SIG-M5 (cell line): ENCODE measurements at regions not wholly inside any gene's neighbourhood (a gene's known extent, or its start where the extent isn't known, plus 50 kb on each side); places are given as distances from the start of the nearest gene placed in this dataset.

ENCODE experiments used
- DNase-seq: peaks from one replicate; lab custom pipeline; 2025; lab: John Stamatoyannopoulos, UW

DNA sequence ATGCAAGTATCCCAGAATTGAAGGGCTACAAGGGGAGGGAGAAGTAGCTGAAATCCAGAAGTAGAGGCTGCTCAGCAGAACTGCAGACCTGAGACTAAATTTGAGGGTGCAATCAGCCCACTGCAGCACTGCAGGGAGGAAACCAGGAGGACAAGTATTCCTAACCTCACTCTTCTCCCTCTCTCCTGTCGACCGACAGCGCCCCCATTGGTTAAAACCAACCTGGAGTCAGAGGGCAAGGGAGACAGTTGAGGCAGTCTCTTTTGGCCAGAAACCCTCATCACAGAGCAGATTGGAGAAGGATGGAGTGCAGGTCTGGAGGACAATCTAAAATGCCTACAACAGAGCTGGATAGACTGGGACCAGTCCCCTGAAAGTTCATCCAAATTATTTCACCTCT, 768.9 kb upstream of the KLHL29 start:
- DNase-seq = no peak

DNA sequence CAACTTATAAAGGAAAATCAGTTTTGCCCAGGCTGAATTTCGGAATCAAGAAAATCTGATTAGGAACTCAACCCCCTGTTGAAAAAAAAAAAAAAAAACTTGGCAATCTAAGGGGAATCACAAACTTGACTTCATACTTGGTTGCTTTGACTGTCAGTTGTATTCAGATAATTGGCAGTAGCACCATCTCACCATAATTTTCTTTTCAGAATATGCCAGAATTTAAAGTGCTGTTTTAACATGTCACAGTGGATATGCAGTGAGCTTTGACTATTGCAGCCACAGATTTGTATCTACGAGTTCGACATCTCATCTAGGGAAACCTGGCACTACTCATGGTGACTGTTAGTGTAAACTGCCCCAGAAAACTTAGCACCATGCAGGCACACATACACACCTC, 761.4 kb upstream of the KLHL29 start:
- DNase-seq = no peak

DNA sequence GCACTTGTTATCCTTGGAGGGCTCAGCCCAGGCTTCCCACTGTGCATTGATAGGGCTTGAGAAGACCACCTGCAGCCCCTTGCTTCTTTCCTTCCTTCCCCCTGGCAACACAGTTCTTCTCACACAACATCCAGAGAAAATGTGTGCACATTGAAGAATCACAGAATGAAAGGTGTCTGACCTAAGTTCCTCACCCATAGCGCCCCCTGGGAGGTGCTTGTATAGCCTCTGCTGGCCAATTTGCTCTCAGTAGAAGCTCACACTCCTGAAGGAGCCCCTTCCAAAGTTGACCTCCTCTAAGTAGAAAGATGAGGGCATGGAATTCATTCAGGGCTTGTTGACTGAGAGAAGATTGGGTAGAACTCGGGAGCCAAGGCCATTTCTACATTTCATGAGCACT, 758.4 kb upstream of the KLHL29 start:
- no peak for DNase-seq

DNA sequence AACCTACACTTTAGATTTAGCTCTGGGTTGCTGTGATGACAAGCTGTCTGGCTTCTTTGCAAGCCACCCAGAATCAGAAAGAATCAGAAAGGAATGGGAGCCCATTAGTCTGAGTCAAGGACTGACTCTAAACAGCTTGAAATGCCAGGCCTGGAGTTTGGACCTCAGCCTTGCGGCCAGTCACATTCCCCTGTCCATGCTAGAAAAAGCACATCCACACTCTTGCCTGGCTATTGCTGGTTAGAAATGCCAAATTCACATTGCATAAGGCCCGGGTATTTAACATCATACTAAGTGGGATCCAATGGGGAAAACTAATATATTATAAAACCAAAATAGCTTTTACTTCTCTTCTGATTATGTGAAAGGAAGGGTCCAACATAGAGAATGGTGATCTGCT, 756.8 kb upstream of the KLHL29 start:
- no peak for DNase-seq

DNA sequence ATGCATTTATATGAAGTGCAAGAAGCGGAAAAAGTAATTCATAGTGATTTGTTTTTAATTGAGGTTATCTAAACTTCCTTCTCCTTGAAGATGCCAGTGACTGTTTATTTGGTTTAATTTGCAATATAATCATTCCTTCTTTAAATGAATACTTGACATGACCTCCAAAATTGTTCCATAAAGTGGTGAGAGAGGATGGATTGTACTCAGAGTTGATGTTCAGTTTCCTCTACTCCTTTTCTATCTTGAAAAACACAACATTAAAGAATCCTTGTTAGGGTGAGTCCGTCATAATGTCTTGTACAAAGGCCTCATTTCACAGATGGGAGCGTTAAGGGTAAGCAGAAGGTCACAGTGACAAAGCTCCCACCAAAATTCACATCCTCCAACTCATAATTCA, 756.1 kb upstream of the KLHL29 start:
- no peak for DNase-seq

DNA sequence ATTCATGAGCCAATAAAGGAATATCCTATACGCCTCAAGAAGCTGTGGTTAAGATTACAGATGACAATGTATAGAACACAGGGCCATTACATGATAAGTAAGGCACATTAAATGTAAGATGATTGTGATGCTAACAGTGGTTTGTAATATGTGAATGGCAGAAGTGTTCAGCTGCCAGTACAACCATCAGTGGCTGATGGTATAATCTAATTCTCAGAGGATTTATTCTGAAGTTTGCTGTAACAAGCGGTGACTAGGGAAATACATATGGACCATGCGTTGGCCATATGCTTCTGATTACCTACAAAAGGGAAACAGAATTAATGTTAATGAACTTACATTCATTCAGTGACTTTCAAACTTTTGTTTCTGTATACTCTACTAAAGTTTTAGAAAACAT, 750.8 kb upstream of the KLHL29 start:
- no peak for DNase-seq

DNA sequence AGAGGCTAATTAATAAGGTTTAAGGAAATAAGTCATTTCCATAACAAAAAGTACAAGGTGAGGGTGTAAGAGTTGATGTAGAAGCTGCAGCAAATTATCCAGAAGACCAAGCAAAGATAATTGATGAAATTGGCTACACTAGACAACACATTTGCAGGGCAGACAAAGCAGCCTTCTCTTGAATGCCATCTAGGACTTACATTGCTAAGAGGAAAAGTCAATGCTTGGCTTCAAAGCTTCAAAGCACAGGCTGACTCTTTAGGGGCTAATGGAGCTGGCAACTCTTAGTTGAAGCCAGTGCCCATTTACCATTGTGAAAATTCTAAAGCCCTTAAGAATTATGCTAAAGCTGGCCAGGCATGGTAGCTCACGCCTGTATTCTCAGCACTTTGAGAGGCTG, 728.6 kb upstream of the KLHL29 start:
- no peak for DNase-seq

DNA sequence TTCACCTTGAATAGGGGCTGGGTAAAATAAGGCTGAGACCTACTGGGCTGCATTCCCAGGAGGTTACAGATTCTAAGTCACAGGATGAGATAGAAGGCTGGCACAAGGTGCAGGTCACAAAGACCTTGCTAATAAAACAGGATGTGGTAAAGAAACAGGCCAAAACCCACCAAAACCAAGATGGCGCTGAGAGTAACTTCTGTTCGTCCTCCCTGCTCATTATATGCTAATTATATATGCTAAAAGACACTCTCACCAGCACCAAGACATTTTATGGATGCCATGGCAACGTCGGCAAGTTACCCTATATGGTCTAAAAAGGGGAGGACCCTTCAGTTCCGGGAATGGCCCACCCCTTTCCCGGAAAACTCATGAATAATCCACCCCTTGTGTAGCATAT, 711.5 kb upstream of the KLHL29 start:
- DNase-seq = no peak

DNA sequence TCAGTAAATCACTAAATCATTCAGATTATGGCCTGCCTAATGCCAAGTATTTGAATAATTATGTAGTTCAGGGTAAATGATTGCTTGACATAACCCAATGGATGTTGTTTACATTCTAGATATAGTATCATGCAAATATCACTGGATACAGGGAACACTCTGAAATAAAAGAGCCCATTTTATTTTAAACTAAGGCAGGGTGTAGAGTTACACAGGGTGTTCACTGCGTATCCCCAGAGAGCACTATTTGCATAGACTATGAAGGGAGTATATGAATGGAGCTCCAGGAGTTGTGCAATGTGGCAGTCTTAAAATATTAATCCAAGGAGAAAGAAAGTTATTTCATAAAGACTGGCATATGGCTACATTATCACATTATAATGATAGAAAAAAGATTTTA, 701.1 kb upstream of the KLHL29 start:
- DNase-seq = no peak

DNA sequence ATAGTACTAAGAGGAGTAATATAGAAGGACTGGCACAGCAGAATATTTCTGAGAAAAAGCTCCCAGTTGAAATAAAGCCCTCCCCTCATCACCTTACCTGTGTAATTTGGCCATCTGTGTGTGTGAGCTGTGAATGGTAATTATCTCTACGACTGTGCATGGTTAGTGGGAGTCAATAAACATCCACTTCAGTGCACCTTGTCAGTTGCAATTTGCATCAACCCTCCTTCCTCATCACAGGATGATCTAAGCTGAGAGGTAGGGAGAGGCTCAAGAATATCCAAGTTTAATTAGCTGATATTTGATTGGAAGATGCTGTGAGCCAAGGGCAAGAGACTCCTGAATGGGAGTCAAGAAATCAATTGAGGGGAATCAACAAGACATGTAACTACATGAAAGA, 694.9 kb upstream of the KLHL29 start:
- no peak for DNase-seq

DNA sequence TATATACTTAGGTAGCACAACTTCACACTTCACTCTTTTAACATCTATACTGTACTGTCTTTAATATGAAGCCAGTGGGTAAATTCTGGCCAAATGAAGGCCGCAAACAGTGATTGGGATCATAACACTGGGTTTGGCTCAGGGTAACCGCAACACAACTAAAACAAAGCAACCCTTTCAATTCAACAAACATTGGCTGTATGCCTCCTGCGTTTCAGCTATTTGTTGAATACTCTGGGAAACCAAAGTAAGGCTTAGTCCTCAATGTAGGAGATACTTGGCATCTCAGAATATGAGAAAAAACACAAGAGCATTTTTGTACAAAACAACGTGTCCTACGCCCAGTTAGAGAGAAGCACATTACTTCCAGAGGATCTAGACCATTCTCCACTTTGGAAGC, 693.3 kb upstream of the KLHL29 start:
- DNase-seq = no peak

DNA sequence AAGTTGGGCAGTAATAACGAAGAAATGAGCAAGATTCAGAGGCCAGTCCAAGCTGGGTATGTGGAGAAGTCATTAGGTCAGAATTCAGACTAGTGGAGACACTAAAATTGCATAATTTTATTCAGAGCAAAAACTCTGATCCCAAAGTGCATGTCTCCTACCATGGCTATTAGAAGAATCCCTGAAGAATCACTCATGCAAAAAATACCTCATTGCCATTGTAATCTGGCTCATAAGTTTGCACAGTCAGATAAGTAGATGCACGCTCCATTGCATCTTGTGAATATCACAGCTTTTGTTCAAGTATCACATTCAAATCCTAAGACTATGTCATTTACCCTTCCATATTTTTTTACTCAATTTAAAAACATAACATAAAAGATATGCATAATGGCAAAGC, 692.2 kb upstream of the KLHL29 start:
- no peak for DNase-seq

DNA sequence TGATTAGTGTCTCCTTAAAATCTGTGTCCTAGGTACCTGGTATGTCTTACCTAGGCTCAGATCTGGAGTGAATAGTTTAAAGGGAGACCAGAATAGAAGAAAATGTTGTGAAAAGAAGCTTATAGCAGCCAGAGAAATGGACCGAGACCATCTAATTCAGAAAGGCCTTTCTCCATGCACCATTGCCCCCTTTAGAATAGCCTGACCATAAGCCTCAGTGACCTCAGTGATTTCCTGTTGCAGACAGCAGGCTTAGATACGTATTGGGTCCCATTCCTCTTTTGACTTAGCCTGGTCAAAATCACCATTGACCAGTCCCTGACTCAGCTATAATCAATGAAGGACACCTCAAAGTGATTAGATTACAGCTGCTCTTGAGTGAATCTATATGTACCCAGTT, 690.7 kb upstream of the KLHL29 start:
- DNase-seq = no peak

DNA sequence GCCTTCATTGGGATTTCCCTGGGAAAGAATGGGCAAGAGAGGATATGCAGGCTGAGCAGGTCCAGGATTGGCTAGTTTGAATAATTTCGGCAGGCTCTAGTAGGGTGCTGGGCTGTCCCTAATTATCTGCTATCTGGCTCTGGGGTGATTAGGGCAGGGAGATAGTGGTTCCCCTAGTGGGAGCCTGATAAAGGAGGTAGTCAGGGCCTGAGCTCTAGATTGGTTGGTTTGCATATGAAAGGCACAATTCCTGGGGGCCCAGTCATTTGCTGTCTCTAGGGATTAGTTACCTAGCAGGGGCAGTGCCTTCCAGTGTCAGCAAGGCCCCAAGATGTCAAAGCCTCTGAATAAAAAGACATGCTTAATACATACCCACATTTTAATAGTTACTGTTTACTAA, 690.1 kb upstream of the KLHL29 start:
- no peak for DNase-seq

DNA sequence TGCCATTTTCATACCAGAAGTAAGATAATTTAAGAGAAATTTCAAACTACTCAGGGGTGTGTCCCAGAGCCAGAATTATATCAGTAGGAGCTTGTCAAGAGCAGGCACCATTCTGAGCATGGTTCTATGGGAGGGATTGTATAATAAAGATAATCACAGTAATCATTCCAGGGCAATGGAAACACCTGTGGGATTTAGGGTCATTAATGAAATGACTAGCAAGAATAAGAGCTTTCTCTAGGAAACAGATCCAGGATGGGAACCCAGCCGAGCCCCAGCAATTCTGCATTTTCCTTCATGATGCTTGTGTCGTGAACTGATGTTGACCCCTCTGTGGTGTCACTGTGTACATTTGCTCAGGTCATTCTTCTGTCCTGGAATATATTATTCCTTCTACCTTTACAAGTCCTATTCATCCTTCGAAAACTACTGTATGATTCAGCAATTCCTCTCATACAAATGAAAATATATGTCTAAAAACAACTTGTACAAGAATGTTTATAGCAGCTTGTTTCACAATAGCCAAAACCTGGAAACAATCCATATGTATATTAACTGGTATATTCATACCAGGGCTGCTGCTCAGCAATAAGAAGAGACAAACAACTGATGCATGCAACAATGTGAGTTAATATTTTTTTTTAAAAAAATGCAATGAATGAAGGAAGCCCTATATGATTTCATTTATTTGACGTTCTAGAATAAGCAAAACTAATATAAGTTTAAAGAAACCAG, 687.8 kb upstream of the KLHL29 start:
- DNase-seq = no peak

DNA sequence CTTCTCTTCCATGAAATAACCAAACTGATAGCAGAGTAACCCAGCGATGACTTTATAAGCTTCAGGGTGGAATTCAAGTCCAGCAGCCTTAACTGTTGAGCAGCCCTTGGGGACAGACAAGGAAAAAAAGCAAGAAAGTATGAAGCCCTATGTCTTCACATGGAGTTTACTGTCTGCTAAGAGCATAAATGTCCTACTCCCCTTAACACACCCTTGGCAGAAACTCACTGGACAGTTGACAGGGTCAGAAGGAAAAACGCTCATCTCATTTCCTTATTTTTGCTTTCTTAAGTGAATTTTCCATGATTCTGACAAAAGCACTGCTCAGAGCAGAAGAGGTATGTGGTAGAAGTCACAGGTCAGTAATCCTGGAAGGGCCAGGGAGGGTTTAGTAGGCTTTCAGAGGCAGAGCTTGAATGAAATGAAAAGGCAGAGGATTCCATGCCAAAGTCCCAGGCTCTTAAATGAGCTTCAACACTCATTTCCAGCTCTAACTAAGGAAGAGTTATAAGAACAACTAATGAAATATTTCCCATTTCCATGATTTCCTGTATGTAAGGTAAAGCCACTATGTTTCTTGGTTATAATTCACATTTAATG, 683.3 kb upstream of the KLHL29 start:
- DNase-seq = no peak

DNA sequence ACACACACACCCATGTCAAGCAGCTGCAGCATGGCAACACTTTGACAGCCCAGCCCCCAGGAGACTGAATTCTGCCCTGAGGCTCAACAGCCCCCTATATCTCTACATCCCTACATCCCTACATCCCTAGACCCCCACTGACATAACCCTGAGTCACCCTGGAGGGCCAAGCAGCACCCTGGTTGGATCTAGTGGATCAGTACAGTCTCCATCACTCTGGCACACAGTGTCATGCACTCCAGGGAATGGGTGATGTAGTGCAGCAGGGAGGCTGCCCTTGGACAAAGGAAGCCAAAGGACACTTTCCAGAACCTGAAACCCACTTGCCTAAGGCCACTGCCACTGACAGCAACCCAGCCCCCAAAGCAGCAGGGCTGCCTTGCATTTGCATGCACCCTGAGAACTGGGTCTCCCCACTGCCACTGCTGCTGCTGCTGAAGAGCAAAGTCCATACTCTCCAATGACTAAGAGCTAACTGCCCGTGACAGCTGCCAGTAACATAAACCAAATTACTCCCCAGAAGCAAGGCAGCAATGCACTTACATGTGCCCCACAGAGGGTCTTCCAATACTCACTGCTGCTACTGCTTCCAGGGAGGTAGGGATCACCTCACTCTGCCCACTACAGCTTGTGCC, 681.6 kb upstream of the KLHL29 start:
- no peak for DNase-seq

DNA sequence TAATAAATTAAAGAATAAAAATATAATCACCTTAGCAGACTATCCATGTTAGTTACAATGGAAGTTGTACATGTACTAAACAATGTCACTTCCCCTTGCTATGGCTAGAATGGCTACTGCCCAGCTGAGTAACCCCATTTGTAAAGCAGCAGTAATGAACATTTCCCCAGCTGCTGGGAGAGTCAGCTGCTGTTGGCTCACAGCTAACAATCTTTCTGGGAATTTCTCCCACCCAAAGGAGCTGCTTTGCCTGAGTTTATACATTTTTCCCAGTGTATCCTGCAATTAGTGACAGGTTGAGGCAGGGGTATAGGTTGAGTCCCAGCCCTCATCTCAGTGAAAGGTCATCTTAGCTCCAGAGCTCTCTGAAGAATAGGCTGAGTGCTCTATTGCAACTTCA, 665.6 kb upstream of the KLHL29 start:
- DNase-seq = no peak

DNA sequence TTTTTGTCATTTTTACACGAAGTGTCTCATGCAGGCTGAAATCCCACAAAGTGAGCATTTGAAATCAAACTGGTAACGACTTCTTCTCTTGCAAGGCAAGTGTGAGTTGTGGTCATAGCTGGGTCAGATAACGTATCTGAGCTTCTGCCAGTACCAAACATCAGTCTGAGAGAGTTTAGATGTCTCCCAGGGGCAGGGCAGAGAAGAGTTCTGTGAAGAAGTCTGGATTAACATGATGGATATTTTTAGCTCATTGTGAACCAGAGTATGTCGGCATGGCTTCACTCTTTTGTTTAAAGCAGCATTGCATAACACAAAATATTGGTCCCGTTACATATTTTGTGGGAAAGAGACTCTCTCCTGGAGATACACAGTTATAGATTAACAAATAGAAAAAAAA, 655.5 kb upstream of the KLHL29 start:
- no peak for DNase-seq

DNA sequence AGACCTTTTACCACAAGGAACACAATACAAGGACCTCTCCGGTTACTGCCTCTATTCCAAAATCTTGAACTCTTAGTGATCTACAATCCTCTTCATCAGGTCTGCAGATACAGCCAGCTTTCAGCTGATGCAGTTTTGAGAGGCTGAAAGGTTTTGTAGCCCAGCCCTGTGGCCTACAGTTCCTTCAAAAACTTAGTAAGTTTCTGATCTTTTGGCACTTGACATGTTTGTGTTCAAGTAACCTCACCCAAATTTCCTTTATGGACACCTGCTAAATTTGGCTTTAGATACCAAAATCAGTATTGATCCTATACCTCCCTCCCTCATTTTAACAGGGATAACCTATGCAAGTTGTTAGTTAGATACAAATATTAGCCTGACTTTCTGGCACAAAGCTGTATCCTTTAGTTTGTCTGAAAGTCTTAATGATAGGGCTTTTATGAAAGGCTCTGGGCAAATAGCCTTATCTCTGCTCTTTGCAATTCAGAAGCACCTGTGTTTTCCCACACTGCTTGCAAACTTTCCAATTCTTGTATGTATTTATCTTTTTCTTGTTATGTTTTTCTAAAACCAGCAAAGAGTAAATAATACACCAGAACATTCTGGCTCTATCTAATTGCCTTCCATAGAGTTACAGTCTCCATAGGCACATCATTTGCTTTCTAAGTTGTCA, 650.5 kb upstream of the KLHL29 start:
- no peak for DNase-seq

DNA sequence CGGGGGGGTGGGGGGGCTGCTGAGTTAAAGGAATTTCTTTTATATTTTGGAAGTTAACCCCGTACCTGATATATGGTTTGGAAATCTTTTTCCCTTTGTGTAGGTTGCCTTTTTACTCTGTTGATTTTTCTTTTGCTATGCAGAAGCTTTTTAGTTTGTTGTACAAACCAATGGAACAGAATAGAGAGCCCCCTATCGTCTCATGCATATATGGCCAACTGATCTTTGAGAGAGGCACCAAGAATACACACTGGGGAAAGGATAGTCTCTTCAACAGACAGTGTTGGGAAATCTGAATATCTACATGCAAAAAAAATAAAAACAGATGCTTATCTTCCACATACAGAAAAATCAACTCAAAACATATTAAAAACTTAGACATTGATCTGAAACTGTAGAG, 647.8 kb upstream of the KLHL29 start:
- DNase-seq = no peak

DNA sequence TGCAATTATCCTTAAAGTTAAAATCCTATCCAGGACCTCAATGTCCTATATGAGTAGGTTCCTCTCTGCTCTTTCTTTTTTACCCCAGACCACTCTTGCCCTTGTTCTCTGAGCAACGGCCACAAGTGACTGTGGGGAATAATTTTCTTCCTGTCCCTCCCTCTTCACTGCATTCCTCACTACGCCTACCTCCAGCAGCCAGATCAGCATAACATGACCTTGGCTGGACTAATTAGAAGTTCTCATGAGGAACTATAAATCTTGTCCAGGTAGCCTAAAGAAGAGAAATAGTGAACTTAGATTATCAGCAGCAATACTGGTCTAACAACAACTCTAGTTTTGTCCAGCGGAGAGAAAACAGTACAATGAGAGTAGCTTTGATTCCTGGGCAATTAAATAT, 643.8 kb upstream of the KLHL29 start:
- DNase-seq = no peak

DNA sequence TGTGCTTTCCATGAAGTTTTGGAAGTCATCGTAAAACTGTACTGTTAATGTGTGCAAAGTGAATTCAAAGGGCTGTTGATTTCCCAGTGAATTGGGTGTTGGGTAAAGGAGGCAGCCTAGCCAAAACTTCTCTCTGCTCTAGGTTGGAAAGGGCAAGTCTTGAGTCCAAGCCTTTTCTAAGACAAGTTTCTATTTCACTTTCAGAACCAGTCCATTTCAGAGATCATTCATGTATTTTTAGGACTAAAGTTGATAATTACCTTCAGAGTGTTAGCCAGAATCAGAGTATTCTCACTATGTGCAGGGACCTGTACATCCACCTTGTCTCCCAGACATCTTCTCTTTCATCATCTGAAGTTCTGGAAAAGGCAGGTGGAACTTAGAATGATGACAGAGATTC, 636.1 kb upstream of the KLHL29 start:
- DNase-seq = no peak
